GM12874 (cell line): ENCODE measurements at regions not wholly inside any gene's neighbourhood (a gene's known extent, or its start where the extent isn't known, plus 50 kb on each side); places are given as distances from the start of the nearest gene placed in this dataset.

Source experiments
- CTCF ChIP-seq: IDR thresholded peaks from 2 replicates; pipeline ENCODE4 v1.5.1; 2011; ENCODE audit warnings: low read depth, mild to moderate bottlenecking, control low read depth, low read length, moderate library complexity; ENCODE audit not compliant: insufficient read depth

GRCh38 chr9:39559384-39559783 lies 203.9 kb downstream of the SPATA31A1 start:
- peak; percentile 19; the same call in 1 of the 2 replicates for TF ChIP-seq CTCF

- TF ChIP-seq CTCF = no peak
These were observed 232.5 kb downstream of the SPATA31A1 start for GRCh38 chr9:39587844-39588499.

- TF ChIP-seq CTCF = no peak
These were observed 233.2 kb downstream of the SPATA31A1 start for GRCh38 chr9:39588500-39589137.
